Vagina (tissue), 2 donors: ENCODE measurements at regions not wholly inside any gene's neighbourhood (a gene's known extent, or its start where the extent isn't known, plus 50 kb on each side); places are given as distances from the start of the nearest gene placed in this dataset.
"Not testable (repeated sequence)": the region's sequence is repeated elsewhere in the genome, so short reads cannot be mapped to it uniquely, and the experiment has no call there.

Experiments used
- POLR2A ChIP-seq, 2 donors: fragments of 450-650 bp; IDR thresholded peaks; one replicate each; pipeline ENCODE4 v1.6.1; 2017; ENCODE audit warnings: antibody characterized with exemption in 2 of 2, mild to moderate bottlenecking in 2 of 2, moderate library complexity in 2 of 2
- TF ChIP-seq, protein P1 (sequence below), 3 experiments: fragments of 450-650 bp in 2 of 3; fragments of 200-600 bp in 1 of 3; sonication (generic) in 1 of 3; IDR thresholded peaks; one replicate each; pipeline ENCODE4 v1.5.1; 2017 to 2019; ENCODE audit warnings: antibody characterized with exemption in 3 of 3, mild to moderate bottlenecking in 2 of 3, moderate library complexity in 2 of 3

DNA sequence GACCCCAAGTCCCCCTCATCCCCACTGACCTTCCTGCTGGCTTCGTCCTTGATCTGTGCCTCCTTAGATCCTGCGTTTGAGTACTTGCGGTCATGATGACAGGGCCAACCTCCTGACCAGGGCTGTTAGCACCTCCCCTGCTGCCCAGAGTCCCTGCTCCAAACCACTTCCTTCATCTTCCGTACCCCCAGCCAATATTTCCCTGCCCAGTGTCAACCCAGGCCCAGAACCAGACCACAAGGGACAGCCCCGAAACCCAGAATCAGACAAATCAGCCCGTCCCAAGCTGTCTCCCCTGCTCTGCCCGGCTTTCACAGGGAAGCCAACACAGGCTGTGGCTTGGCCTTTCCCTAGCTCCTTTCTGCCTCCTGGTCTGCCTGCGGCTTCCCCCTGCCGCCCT lies 784.7 kb downstream of the SPATA31A7 start:
- TF ChIP-seq, protein P1, sequence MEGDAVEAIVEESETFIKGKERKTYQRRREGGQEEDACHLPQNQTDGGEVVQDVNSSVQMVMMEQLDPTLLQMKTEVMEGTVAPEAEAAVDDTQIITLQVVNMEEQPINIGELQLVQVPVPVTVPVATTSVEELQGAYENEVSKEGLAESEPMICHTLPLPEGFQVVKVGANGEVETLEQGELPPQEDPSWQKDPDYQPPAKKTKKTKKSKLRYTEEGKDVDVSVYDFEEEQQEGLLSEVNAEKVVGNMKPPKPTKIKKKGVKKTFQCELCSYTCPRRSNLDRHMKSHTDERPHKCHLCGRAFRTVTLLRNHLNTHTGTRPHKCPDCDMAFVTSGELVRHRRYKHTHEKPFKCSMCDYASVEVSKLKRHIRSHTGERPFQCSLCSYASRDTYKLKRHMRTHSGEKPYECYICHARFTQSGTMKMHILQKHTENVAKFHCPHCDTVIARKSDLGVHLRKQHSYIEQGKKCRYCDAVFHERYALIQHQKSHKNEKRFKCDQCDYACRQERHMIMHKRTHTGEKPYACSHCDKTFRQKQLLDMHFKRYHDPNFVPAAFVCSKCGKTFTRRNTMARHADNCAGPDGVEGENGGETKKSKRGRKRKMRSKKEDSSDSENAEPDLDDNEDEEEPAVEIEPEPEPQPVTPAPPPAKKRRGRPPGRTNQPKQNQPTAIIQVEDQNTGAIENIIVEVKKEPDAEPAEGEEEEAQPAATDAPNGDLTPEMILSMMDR (IDR thresholded peaks at IDR 0.05): not testable (repeated sequence)
- TF ChIP-seq POLR2A (IDR thresholded peaks at IDR 0.05): not testable (repeated sequence)
